ENCODE measurements at regions not wholly inside any gene's neighbourhood (a gene's known extent, or its start where the extent isn't known, plus 50 kb on each side); places are given as distances from the start of the nearest gene placed in this dataset.

- H3K27me3 ChIP-seq (ENCODE audit: control insufficient read depth in 2 of 2, insufficient read depth in 2 of 2, low read length in 2 of 2), result no peaks in the 10 kb centered on the region
- H3K4me3 ChIP-seq (ENCODE audit: low read length in 2 of 2), result no peak overlapping the region
- H3K4me1 ChIP-seq (ENCODE audit: control insufficient read depth in 2 of 2, insufficient read depth in 2 of 2, low read length in 2 of 2), result no peaks in the 10 kb centered on the region
- no peaks in the 10 kb centered on the region for H3K36me3 ChIP-seq (ENCODE audit: control insufficient read depth in 2 of 2, insufficient read depth in 2 of 2, low read length in 2 of 2)
- H3K9ac ChIP-seq (ENCODE audit: low read depth in 1 of 2, low read length in 2 of 2), result no peak overlapping the region
- no peaks in the 10 kb centered on the region for H3K9me3 ChIP-seq (ENCODE audit: control insufficient read depth in 2 of 2, low read length in 2 of 2)
- H3K27ac ChIP-seq (ENCODE audit: low read depth in 2 of 2, low read length in 2 of 2), result no peak overlapping the region
These were observed 455.6 kb upstream of the ADGRL2 start for GRCh38 chr1:81345110-81345509.

- Histone ChIP-seq H3K9me3 (ENCODE audit: control insufficient read depth in 2 of 2, low read length in 2 of 2) (no peaks in the 10 kb centered on the region), H3K27me3 (ENCODE audit: control insufficient read depth in 2 of 2, insufficient read depth in 2 of 2, low read length in 2 of 2) (no peaks in the 10 kb centered on the region), H3K9ac (ENCODE audit: low read depth in 1 of 2, low read length in 2 of 2) (no peak overlapping the region), H3K4me3 (ENCODE audit: low read length in 2 of 2) (no peak overlapping the region), H3K4me1 (ENCODE audit: control insufficient read depth in 2 of 2, insufficient read depth in 2 of 2, low read length in 2 of 2) (no peaks in the 10 kb centered on the region), H3K36me3 (ENCODE audit: control insufficient read depth in 2 of 2, insufficient read depth in 2 of 2, low read length in 2 of 2) (no peaks in the 10 kb centered on the region), H3K27ac (ENCODE audit: low read depth in 2 of 2, low read length in 2 of 2) (no peak overlapping the region)
These were observed 460.5 kb upstream of the ADGRL2 start for GRCh38 chr1:81340239-81340638.

GRCh38 chr1:81337226-81337625, 463.5 kb upstream of the ADGRL2 start:
- H3K36me3 ChIP-seq (ENCODE audit: control insufficient read depth in 2 of 2, insufficient read depth in 2 of 2, low read length in 2 of 2), result no peaks in the 10 kb centered on the region
- H3K4me1 ChIP-seq (ENCODE audit: control insufficient read depth in 2 of 2, insufficient read depth in 2 of 2, low read length in 2 of 2), result no peaks in the 10 kb centered on the region
- H3K9ac ChIP-seq (ENCODE audit: low read depth in 1 of 2, low read length in 2 of 2), result no peak overlapping the region
- H3K27me3 ChIP-seq (ENCODE audit: control insufficient read depth in 2 of 2, insufficient read depth in 2 of 2, low read length in 2 of 2), result no peaks in the 10 kb centered on the region
- H3K4me3 ChIP-seq (ENCODE audit: low read length in 2 of 2), result no peak overlapping the region
- H3K9me3 ChIP-seq (ENCODE audit: control insufficient read depth in 2 of 2, low read length in 2 of 2), result no peaks in the 10 kb centered on the region
- no peak overlapping the region for H3K27ac ChIP-seq (ENCODE audit: low read depth in 2 of 2, low read length in 2 of 2)

- no peaks in the 10 kb centered on the region for H3K9me3 ChIP-seq (ENCODE audit: control insufficient read depth in 2 of 2, low read length in 2 of 2)
- no peak overlapping the region for H3K4me3 ChIP-seq (ENCODE audit: low read length in 2 of 2)
- H3K27ac ChIP-seq (ENCODE audit: low read depth in 2 of 2, low read length in 2 of 2), result no peak overlapping the region
- H3K36me3 ChIP-seq (ENCODE audit: control insufficient read depth in 2 of 2, insufficient read depth in 2 of 2, low read length in 2 of 2), result no peaks in the 10 kb centered on the region
- no peaks in the 10 kb centered on the region for H3K27me3 ChIP-seq (ENCODE audit: control insufficient read depth in 2 of 2, insufficient read depth in 2 of 2, low read length in 2 of 2)
- H3K4me1 ChIP-seq (ENCODE audit: control insufficient read depth in 2 of 2, insufficient read depth in 2 of 2, low read length in 2 of 2), result no peaks in the 10 kb centered on the region
- H3K9ac ChIP-seq (ENCODE audit: low read depth in 1 of 2, low read length in 2 of 2), result no peak overlapping the region
These were observed 464.9 kb upstream of the ADGRL2 start for GRCh38 chr1:81335876-81336275.

- H3K9ac ChIP-seq (ENCODE audit: low read depth in 1 of 2, low read length in 2 of 2), result no peak overlapping the region
These were observed 470.2 kb upstream of the ADGRL2 start for GRCh38 chr1:81330521-81330920.

GRCh38 chr1:81330111-81330510, 470.6 kb upstream of the ADGRL2 start:
- H3K9me3 ChIP-seq (ENCODE audit: control insufficient read depth in 2 of 2, low read length in 2 of 2), result no peaks in the 10 kb centered on the region
- H3K36me3 ChIP-seq (ENCODE audit: control insufficient read depth in 2 of 2, insufficient read depth in 2 of 2, low read length in 2 of 2), result no peaks in the 10 kb centered on the region
- H3K27me3 ChIP-seq (ENCODE audit: control insufficient read depth in 2 of 2, insufficient read depth in 2 of 2, low read length in 2 of 2), result no peaks in the 10 kb centered on the region
- H3K4me1 ChIP-seq (ENCODE audit: control insufficient read depth in 2 of 2, insufficient read depth in 2 of 2, low read length in 2 of 2), result no peaks in the 10 kb centered on the region
- no peak overlapping the region for H3K4me3 ChIP-seq (ENCODE audit: low read length in 2 of 2)
- no peak overlapping the region for H3K9ac ChIP-seq (ENCODE audit: low read depth in 1 of 2, low read length in 2 of 2)
- H3K27ac ChIP-seq (ENCODE audit: low read depth in 2 of 2, low read length in 2 of 2), result no peak overlapping the region

More at GRCh38 chr1:81330521-81330920, 470.2 kb upstream of the ADGRL2 start:
- Histone ChIP-seq H3K9me3 (ENCODE audit: control insufficient read depth in 2 of 2, low read length in 2 of 2) (no peaks in the 10 kb centered on the region), H3K27me3 (ENCODE audit: control insufficient read depth in 2 of 2, insufficient read depth in 2 of 2, low read length in 2 of 2) (no peaks in the 10 kb centered on the region), H3K4me1 (ENCODE audit: control insufficient read depth in 2 of 2, insufficient read depth in 2 of 2, low read length in 2 of 2) (no peaks in the 10 kb centered on the region), H3K27ac (ENCODE audit: low read depth in 2 of 2, low read length in 2 of 2) (no peak overlapping the region), H3K36me3 (ENCODE audit: control insufficient read depth in 2 of 2, insufficient read depth in 2 of 2, low read length in 2 of 2) (no peaks in the 10 kb centered on the region), H3K4me3 (ENCODE audit: low read length in 2 of 2) (no peak overlapping the region)

- Histone ChIP-seq H3K9me3 (ENCODE audit: control insufficient read depth in 2 of 2, low read length in 2 of 2) (no peaks in the 10 kb centered on the region), H3K9ac (ENCODE audit: low read depth in 1 of 2, low read length in 2 of 2) (no peak overlapping the region), H3K36me3 (ENCODE audit: control insufficient read depth in 2 of 2, insufficient read depth in 2 of 2, low read length in 2 of 2) (no peaks in the 10 kb centered on the region), H3K27me3 (ENCODE audit: control insufficient read depth in 2 of 2, insufficient read depth in 2 of 2, low read length in 2 of 2) (no peaks in the 10 kb centered on the region), H3K4me1 (ENCODE audit: control insufficient read depth in 2 of 2, insufficient read depth in 2 of 2, low read length in 2 of 2) (no peaks in the 10 kb centered on the region), H3K27ac (ENCODE audit: low read depth in 2 of 2, low read length in 2 of 2) (no peak overlapping the region), H3K4me3 (ENCODE audit: low read length in 2 of 2) (no peak overlapping the region)
These were observed 471.7 kb upstream of the ADGRL2 start for GRCh38 chr1:81329041-81329440.

GRCh38 chr1:81327743-81328142, 473.0 kb upstream of the ADGRL2 start:
- Histone ChIP-seq H3K27me3 (ENCODE audit: control insufficient read depth in 2 of 2, insufficient read depth in 2 of 2, low read length in 2 of 2) (no peaks in the 10 kb centered on the region), H3K27ac (ENCODE audit: low read depth in 2 of 2, low read length in 2 of 2) (no peak overlapping the region), H3K4me1 (ENCODE audit: control insufficient read depth in 2 of 2, insufficient read depth in 2 of 2, low read length in 2 of 2) (no peaks in the 10 kb centered on the region), H3K36me3 (ENCODE audit: control insufficient read depth in 2 of 2, insufficient read depth in 2 of 2, low read length in 2 of 2) (no peaks in the 10 kb centered on the region), H3K9me3 (ENCODE audit: control insufficient read depth in 2 of 2, low read length in 2 of 2) (no peaks in the 10 kb centered on the region), H3K9ac (ENCODE audit: low read depth in 1 of 2, low read length in 2 of 2) (no peak overlapping the region), H3K4me3 (ENCODE audit: low read length in 2 of 2) (no peak overlapping the region)

GRCh38 chr1:81327103-81327710, 473.5 kb upstream of the ADGRL2 start:
- H3K27ac ChIP-seq (ENCODE audit: low read depth in 2 of 2, low read length in 2 of 2), result no peak overlapping the region
- no peak overlapping the region for H3K9ac ChIP-seq (ENCODE audit: low read depth in 1 of 2, low read length in 2 of 2)

GRCh38 chr1:81326212-81326611, 474.5 kb upstream of the ADGRL2 start:
- Histone ChIP-seq H3K36me3 (ENCODE audit: control insufficient read depth in 2 of 2, insufficient read depth in 2 of 2, low read length in 2 of 2) (no peaks in the 10 kb centered on the region), H3K4me3 (ENCODE audit: low read length in 2 of 2) (no peak overlapping the region), H3K9ac (ENCODE audit: low read depth in 1 of 2, low read length in 2 of 2) (no peak overlapping the region)

More at GRCh38 chr1:81327103-81327710, 473.5 kb upstream of the ADGRL2 start:
- Histone ChIP-seq H3K27me3 (ENCODE audit: control insufficient read depth in 2 of 2, insufficient read depth in 2 of 2, low read length in 2 of 2) (no peaks in the 10 kb centered on the region), H3K36me3 (ENCODE audit: control insufficient read depth in 2 of 2, insufficient read depth in 2 of 2, low read length in 2 of 2) (no peaks in the 10 kb centered on the region), H3K4me1 (ENCODE audit: control insufficient read depth in 2 of 2, insufficient read depth in 2 of 2, low read length in 2 of 2) (no peaks in the 10 kb centered on the region), H3K9me3 (ENCODE audit: control insufficient read depth in 2 of 2, low read length in 2 of 2) (no peaks in the 10 kb centered on the region), H3K4me3 (ENCODE audit: low read length in 2 of 2) (no peak overlapping the region)

GRCh38 chr1:81325397-81325796, 475.3 kb upstream of the ADGRL2 start:
- Histone ChIP-seq H3K27ac (ENCODE audit: low read depth in 2 of 2, low read length in 2 of 2) (no peak overlapping the region), H3K9ac (ENCODE audit: low read depth in 1 of 2, low read length in 2 of 2) (no peak overlapping the region), H3K4me3 (ENCODE audit: low read length in 2 of 2) (no peak overlapping the region), H3K27me3 (ENCODE audit: control insufficient read depth in 2 of 2, insufficient read depth in 2 of 2, low read length in 2 of 2) (no peaks in the 10 kb centered on the region), H3K4me1 (ENCODE audit: control insufficient read depth in 2 of 2, insufficient read depth in 2 of 2, low read length in 2 of 2) (no peaks in the 10 kb centered on the region), H3K9me3 (ENCODE audit: control insufficient read depth in 2 of 2, low read length in 2 of 2) (no peaks in the 10 kb centered on the region), H3K36me3 (ENCODE audit: control insufficient read depth in 2 of 2, insufficient read depth in 2 of 2, low read length in 2 of 2) (no peaks in the 10 kb centered on the region)

More at GRCh38 chr1:81326212-81326611, 474.5 kb upstream of the ADGRL2 start:
- Histone ChIP-seq H3K9me3 (ENCODE audit: control insufficient read depth in 2 of 2, low read length in 2 of 2) (no peaks in the 10 kb centered on the region), H3K4me1 (ENCODE audit: control insufficient read depth in 2 of 2, insufficient read depth in 2 of 2, low read length in 2 of 2) (no peaks in the 10 kb centered on the region), H3K27me3 (ENCODE audit: control insufficient read depth in 2 of 2, insufficient read depth in 2 of 2, low read length in 2 of 2) (no peaks in the 10 kb centered on the region), H3K27ac (ENCODE audit: low read depth in 2 of 2, low read length in 2 of 2) (no peak overlapping the region)
